ENCODE measurements at regions not wholly inside any gene's neighbourhood (a gene's known extent, or its start where the extent isn't known, plus 50 kb on each side); places are given as distances from the start of the nearest gene placed in this dataset.

DNA sequence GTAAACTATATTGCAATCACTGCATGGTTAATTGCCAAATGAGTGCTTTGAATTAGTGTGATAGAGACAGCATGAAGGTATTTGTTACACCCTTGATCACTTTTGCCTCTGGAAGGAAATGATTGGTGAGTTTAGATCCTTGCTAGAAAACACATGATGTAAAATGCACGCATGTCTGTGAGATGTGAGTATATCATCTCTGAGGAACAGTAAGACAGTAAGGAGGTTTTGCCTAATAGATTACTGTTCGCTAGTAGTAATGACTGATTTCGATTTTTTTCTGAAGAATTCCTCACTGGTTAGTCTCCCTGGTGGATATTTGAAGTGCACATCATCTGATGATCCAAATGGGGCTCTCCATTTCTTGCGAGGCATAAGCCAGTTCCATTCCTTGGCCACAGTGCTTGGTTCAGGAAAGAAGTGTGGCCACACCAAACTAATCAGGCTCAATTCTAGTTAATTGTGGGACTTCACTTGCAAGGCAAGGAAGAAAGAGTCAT lies 156.4 kb upstream of the ADRA1B start:
- DNase-seq (ENCODE audit: low spot score): no peak

DNA sequence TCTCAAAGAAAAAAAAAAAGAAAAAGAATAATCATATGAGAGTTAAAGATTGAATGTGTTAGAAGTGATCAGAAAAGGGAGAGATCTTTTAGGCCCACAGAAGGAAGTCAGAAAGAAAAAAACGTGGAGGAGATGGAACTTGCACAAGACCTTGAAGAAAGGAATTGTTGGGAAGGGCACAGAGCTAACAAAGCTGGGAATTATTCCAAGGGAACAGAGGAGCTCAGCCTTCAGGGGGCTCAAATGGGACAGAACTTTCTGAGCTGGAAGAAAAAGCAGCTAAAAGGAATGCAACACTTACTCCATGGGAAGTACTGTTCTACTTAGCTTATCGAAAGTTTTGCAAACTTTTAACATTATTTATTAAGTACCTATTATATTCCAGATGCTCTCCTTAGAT lies 153.4 kb upstream of the ADRA1B start:
- no peak for DNase-seq (ENCODE audit: low spot score)

DNA sequence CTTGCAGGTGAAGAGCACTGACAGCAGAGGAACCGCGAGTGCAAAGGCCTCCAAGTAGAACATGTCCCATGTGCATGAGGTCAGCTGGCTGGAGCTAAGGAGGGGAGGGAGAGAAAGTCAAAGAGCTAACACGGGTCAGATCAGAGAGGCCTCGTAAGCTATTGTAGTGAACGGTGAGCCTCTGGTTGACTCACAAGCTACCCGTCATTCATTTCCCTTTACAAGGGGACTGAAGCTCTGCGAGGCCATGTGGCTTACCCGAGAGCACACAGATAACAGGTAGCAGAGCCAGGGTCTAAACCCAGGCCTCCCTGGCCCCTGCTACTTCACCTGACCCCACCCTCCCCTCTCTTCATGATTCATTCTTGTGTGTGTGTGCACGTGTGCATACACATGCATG lies 152.7 kb upstream of the ADRA1B start:
- DNase-seq (ENCODE audit: low spot score): no peak

DNA sequence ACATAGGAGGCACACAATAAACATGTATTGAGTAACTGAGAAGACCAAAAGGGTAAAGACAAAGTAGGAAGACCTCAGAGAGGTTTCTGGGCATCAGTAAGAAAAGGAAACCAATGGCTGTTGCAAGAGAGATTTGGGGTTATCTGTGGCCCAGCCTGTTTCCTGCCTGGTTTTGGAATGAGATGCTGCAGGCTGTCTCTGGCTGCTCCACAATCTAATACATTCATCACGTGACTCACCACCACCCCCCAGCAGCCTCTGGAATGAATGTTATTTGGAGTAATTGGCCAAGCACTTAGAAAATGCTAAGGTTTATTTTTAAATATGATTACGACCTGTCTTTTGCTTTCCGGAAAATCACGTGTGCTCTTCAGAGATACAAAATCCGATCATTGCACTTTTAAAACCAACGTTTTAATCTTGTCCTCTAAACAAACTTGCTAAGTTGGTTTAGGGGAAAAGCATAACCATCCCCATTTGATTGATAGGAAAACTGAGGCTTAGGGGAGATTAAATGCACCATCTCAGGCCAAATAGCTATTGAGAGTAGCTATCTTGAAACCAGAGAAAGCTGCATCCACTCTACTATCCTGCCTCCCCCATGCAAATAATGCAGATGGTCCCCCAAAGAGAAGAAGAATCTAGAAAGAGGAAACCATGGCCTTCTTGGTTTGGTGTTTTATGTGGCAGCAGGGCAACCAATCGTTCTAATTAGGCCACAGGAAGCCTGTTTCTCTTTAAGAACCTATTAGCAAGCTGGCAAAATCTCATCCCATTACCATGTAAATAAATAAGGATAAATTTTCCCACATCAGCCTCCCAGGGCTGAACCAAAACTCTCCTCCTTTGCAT lies 151.8 kb upstream of the ADRA1B start:
- DNase-seq (ENCODE audit: low spot score): peak; percentile 84

DNA sequence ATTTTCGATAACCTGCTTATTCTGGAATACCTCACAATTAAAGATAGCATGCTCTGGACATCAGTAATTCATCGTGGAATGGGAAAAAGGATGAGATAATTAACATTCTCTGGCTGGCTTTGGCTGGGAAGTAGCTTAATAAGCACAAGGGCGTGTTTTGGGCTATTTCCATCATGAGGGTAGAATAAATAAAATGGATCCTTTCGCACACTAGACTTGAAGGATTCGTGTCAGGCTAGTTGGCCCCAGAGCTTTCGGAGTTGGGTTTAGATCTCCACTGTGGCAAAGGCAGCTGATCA lies 151.2 kb upstream of the ADRA1B start:
- no peak for DNase-seq (ENCODE audit: low spot score)

DNA sequence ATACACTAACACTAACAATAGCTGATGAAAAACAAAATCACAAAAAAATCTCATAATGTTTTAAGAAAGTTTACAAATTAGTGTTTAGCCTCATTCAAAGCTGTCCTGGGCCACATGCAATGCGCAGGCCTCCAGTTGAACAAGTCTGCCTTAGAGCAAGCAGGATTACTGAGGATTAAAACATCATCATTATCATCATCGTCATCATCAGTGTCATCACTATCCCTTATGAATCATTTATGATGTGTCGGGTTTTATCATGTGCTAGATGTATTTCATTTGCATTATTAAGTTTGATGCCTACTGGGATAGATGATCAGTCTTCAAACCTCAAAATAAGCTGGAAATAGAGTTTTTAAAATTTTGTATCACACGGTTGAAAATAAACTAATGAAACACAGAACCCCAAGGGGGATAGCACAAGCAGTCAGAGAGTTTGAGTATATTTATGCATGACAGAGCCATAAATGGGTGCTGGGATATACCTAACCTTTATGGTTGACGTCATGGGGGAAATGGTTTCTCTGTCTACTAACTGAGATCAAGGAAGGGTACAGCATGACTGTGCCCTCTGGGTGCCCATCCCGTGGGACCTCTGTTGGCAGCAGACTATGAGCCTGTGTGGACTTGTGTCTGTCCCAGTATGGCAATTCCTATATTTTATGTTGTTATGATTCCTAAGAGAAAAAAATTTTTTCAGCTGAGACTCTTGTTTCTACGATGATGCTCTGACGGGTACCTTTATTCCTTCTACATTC lies 150.3 kb upstream of the ADRA1B start:
- no peak for DNase-seq (ENCODE audit: low spot score)

DNA sequence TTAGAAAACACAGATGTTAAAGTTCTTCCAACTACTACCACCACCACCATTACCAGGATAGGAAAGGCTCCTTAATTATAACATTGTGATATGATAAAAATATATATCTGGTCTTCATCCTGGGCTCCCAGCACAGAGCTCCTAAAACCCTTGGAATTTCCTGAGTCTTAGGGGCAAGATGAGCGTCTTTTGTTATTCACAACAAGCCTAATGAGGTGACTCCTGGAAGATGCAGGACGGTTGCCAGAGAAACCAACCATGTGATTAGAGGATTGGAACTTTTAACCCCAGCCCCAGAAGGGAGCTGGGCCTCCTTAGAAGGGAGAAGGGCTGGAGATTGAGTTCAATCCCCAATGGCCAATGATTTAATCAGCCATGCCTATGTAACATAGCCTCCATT lies 148.0 kb upstream of the ADRA1B start:
- DNase-seq (ENCODE audit: low spot score): no peak

DNA sequence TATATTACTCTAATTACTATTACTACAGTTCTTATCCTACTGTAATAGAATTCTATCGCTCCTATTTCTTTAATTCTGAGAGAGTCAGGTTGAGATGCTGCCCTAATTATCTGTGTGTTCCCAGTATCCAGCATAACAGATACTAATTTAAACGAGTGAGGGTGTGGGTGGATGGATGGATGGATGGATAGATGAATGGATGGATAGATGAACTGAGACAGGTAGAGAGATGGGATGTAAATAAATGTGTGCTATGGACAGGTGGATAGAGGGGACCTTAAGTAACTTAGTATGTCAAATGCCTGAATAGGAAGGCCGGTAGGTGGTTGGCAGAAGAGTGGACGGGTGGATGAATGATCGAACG lies 143.6 kb upstream of the ADRA1B start:
- DNase-seq (ENCODE audit: low spot score): no peak

DNA sequence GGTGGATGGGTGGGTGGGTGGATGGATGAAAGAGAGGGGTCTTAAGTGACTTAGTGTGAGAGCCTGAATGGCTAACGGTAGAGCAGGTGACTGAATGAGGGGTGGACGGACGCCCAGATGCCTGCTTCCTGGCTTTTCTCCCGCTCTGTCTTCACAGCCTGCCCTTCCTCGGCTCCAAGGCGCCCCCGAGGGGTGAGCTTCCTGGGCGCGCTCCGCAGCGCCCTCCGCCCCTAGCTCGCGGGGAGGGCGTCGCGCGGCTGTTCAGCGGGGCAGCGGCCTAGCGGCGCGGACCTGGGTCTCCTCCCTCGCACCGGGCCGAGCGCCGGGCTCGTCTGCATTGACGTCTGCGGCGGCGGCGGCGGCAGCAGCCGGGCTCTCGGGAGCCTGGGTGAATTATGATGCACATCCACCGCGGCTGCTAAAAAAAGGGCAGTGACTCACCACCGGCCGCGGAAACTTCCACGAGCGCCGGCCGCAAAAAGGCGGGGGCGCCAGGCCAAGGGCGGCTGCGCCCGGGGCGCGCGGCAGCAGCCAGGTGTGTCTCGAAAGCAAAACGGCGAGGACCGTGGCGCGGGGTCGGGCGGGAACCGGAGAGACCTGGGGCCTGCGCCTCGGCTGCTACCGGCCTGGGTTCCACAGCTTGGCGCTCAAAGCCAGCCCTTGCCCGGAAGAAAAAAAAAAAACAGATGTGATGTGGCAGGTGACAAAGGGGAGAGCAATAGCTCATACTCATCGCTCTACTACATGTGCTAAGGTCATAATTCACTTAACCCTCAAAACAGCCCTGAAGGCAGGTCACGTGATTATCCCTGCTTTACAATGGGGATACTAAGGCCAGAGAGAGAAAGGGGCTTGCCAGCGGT lies 143.0 kb upstream of the ADRA1B start:
- peak; percentile 84 for DNase-seq (ENCODE audit: low spot score)

GRCh38 chr5:159774476-159775031 lies 141.7 kb upstream of the ADRA1B start:
- no peak for DNase-seq (ENCODE audit: low spot score)

DNA sequence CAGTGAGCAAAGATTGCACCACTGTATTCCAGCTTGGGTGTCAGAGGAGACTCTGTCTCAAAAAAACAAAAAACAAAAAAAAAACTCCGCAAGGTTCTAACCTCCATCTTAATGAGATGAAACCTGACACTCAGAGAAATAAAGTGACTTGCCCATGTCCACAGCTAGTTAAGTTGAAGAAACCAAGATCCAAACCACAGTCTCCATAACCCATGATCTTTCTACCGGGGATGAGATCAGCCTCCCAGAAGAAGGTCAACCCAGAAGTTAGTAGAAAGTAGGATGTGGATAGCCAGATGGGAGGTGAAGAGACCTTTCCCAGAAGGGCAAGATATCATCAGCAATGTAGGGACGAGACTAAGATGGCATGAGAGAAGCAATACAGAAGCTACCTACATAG lies 140.4 kb upstream of the ADRA1B start:
- DNase-seq (ENCODE audit: low spot score): no peak

- DNase-seq (ENCODE audit: low spot score): no peak
These were observed 139.1 kb upstream of the ADRA1B start for GRCh38 chr5:159777049-159777660.

GRCh38 chr5:159779481-159779880 lies 136.8 kb upstream of the ADRA1B start:
- no peak for DNase-seq (ENCODE audit: low spot score)

DNA sequence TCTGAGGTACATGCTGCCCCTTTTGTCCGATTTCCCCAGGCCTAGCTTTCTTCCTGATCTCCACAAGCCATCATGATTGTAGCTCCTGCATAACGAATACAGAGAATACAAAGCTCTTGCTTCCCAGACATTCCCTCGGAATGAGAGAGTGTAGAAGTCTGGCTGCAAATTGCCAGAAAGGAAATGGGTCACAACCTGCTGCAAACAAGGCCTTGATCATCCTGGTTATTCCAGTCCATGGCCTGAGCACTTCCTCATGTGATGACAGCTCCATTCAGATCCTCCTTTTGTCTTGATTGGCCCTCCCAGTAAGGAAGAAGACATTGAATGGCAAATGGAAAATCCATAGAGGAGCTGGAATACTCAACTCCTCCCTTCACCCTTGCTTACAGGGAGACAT lies 136.0 kb upstream of the ADRA1B start:
- no peak for DNase-seq (ENCODE audit: low spot score)

GRCh38 chr5:159781626-159782157 lies 134.6 kb upstream of the ADRA1B start:
- DNase-seq (ENCODE audit: low spot score): no peak

- DNase-seq (ENCODE audit: low spot score): no peak
These were observed 133.9 kb upstream of the ADRA1B start for GRCh38 chr5:159782197-159782994.

DNA sequence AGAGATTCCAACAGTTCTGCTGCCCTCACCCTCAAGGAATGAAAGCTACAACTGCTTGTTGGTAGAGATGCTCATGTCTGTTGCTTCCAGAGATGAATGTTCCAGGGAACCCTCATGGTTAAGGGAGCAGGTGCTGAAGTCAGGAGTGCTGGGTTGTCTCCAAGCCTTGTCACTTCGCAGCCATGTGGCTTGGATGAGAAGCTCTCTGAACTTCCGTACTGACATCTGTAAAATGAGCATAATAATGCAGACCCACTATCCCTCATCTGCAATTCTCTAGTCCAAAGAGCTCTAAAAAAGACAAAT lies 133.3 kb upstream of the ADRA1B start:
- no peak for DNase-seq (ENCODE audit: low spot score)

DNA sequence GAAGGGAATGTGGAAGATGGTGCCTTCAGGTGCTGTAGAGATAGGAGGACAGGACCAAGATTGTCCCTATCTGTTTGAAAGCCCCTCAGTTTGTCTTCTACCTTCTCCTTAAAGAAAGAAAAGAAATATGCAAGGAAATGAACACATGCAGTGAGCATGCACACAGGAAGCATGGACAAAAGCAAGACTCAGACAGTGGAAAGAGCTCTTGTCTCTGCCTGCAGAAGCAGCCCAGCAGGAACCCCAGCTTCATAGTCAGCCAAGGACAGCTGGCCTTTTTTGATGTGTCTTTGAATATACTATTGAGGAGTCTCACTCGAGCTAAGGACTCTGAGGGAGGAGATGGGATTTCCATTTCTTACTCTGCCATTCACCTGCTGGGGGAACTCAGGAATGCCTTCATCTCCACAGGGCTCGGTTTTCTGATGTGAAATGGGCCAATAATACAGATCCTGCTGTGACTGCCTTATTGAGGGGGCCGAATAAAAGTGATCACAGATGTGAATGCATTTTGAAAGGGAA lies 132.5 kb upstream of the ADRA1B start:
- DNase-seq (ENCODE audit: low spot score): no peak

DNA sequence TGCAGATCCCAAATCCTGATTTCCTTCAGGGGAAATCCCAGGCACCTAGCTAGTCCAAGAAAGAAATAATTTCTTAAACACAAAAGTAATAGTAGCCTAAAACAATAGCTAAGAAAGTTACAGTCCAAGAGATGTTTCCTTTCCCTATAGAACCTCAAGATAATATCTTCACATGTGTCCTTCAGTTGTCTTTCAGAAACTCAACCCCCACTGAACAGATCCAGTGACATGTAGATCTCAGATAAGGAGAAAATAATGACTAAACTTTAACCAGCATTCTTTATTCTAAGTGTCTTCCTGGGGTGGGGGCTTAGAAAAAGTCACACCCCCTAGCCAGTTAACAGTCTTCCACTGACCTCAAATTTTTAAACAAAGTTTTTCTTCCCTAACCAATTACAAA lies 131.3 kb upstream of the ADRA1B start:
- DNase-seq (ENCODE audit: low spot score): no peak

DNA sequence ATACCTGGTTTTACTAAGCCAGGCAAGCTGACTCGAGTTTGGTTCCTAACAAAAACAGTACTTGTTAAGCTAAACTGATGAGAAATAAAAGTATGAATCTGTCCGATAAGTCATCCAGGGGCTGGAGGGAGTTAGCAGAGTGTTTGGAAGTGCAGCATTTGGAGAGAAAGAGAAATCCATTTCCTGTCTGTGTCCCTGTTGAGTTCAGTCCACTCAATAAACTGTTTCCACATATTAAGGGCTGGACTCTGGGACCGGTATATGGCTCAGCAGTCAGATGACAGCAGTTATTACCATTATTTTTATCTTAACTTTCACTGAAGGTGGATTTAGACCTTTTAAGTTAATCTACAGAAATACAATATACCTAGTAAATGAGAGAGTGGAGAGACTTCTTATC lies 130.6 kb upstream of the ADRA1B start:
- no peak for DNase-seq (ENCODE audit: low spot score)

DNA sequence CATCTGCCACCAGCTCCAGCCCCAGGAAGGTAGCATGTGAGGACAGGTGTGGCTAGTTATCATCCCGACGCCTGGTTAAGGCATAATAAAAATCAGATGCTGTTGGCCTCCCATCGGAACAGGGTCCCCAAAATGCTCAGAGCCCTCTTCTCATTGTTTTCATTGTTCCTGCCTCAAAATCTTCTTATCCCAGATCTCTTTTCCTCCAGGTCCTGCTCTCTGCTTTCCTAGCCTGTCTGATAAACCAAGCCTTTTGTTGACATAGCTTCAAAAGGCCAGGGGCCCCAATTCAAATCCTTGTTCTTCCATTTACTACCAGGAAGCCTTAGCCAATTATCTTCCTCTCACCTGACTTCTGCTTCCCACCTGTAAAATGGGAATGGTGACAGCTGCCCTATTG lies 130.1 kb upstream of the ADRA1B start:
- no peak for DNase-seq (ENCODE audit: low spot score)

All from hepatic stellate cell (primary cell).